ENCODE measurements at regions not wholly inside any gene's neighbourhood (a gene's known extent, or its start where the extent isn't known, plus 50 kb on each side); places are given as distances from the start of the nearest gene placed in this dataset.

DNA sequence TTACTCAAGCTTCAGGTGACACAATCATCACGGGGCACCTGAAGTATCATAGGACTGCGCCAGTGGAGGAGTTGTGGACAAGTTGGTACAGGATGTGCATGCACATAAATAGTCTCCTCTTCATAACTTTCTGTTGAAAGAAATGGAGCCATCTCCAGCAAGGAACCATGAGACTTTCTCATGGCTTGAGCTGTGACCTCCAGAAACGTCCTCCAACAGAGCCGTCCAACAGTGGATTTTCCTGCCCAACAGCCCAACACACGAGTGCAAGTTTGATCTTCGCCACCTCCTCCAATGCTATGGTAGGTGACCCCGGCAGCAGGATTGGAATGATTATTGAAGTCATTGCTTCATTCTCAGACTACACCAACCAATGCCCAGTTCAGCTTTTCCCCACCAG lies 105.1 kb upstream of the ZNF507 start:
- TF ChIP-seq EP300 (IDR thresholded peaks at IDR 0.05; ENCODE audit: borderline replicate concordance) (no peak), TAF1 (IDR thresholded peaks at IDR 0.05; ENCODE audit: low read depth) (no peak), EGR1 (IDR thresholded peaks at IDR 0.05) (no peak), CREB1 (IDR thresholded peaks at IDR 0.05; ENCODE audit: low read depth) (no peak)

Measured in Ishikawa (cell line).